ENCODE measurements at regions not wholly inside any gene's neighbourhood (a gene's known extent, or its start where the extent isn't known, plus 50 kb on each side); places are given as distances from the start of the nearest gene placed in this dataset.

DNA sequence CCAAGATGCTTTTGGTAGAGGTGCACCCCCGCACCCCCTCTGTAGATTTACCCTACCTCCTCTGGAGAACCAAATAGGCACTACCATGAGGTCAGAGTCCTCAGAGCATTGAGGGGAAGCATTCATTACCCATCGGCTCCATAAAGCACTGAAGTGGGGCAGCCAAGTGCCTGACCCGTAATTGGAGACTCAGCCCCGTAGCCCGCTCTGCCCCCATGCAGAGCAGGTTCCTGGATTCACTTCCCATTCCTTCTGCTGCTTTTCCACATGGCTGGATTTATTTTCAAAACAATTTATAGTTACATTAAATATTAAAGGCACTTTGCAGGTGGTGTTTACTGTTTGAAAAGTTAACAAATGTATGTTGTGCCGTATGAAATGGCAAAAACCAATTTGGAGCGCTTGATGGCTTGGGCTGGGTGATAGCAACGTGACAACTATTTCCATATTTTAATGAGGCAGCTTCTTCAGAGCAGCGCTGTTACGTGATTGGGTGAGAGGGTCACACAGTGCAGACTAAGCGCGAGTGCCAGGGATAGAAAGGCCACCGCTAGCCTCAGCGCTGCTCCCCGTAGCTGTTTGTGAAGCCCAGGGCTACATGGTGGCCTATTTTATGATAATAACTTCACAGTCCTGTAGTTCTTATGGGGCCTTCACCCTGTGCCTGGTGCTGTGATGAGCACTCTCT, 373.8 kb upstream of the PROK2 start:
- DNase-seq: no peak

DNA sequence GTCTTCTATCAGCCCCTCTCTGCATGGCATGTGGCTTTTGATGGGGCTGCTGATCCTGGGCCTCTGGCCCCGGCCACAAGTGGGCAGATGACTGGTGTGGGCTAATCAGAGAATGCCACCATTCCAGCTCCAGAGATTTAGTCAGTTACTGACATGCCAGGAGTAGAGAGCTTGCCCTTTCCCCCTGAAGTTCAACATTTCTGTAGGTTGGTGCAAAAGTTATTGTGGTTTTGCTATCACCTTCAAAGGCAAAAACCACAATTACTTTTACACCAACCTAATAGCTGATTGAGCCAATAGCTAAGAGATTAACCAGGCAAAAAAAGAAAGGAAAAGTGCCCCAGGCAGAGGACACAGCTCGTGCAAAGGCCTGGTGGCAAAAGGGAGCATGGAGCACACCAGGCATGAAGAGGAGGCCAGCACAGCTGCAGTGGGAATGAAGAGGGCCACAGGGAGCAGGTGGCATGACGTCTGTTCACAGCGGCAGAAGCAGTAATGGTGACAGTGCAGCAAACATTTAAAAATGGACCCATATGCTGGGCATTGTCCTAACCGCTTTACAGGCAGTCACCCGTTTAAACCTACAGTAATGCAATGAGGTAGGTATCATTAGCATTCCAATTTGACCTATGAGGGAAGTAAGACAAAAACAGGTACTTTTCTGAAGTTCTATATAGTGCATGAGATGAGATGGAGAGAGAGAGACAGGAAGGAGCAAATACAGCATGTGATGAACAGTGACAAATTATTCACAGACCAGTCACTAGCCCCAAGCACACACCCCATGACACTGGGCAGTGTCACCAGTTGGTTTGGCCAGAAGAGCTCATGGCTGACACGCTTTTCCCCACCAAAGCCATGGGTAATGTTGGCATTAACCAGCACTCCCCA, 373.0 kb upstream of the PROK2 start:
- DNase-seq: no peak

DNA sequence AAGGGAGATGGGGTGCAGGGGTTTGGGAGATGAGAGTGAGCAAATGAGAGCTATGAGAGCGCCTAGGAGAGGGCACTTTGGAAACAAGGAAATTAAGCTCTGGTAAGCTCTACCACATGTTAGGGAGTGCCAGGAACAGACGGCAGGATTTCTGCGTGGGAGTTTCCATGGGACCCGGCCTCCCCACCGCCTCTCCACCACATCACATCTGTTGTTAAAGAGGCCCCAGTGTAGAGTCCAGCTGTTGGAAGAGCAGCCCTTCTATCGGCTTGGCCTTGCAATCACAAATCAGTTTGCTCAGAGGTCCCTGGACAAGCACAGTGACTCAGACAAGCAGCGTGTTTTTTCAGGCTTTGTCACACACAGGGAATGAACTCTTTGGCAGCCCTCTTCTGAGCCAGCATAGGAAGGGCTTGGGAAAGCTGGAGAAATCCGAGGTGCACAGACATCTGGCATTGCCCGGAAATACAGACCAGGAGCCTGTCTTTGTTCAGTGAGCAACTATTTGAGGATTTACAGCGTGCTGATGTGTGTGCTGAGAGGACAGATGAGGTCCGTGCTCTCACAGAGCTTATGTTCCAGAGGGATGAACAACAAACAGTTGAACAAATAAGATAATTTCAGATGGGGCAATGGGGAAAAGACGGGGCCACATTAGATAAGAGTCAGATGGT, 370.6 kb upstream of the PROK2 start:
- DNase-seq: peak; percentile 69

- no peak for DNase-seq
Observed at GRCh38 chr3:72154391-72155335, 369.7 kb upstream of the PROK2 start.

GRCh38 chr3:72153477-72154314, 368.7 kb upstream of the PROK2 start:
- DNase-seq: no peak

- peak; percentile 87 for DNase-seq
Observed at GRCh38 chr3:72152551-72153476, 367.9 kb upstream of the PROK2 start.

- DNase-seq: no peak
Observed at GRCh38 chr3:72151465-72152238, 366.7 kb upstream of the PROK2 start.

DNA sequence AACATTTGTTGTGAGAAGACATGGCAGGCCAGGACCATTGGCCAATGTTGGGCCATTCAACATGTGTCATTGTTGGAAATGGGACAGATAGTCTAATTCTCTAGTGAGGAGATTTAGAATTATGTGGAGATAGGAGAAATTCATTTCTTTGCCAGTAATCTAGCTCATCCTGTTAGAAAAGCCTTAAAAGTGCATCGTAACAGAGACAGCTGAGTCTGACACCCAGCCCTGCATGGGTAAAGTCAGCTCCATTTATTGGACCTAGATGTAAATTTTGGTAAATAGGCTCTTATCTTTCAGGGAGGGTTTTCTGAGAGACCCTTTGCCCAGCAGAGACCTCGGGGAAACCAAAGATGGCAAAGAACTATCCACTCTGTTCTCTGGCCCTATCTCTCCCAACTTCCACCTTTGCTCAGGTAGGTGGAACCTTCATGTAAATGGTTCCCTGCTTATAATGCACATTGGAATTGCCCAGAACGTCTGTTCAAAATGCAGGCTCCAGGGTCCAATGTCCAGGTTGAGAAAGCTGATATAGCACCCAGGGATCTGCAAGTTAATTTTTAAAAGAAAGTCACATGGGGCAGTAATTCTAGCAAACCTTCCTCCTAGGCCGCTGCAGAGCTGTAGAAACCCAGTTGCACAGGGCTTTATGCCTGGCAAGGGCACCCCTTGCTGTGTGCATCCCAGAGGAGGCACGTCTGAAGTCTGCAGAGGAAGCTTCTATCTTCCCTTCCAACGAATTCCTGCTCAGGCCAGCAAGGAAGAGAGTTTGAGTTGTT, 365.9 kb upstream of the PROK2 start:
- DNase-seq: no peak

DNA sequence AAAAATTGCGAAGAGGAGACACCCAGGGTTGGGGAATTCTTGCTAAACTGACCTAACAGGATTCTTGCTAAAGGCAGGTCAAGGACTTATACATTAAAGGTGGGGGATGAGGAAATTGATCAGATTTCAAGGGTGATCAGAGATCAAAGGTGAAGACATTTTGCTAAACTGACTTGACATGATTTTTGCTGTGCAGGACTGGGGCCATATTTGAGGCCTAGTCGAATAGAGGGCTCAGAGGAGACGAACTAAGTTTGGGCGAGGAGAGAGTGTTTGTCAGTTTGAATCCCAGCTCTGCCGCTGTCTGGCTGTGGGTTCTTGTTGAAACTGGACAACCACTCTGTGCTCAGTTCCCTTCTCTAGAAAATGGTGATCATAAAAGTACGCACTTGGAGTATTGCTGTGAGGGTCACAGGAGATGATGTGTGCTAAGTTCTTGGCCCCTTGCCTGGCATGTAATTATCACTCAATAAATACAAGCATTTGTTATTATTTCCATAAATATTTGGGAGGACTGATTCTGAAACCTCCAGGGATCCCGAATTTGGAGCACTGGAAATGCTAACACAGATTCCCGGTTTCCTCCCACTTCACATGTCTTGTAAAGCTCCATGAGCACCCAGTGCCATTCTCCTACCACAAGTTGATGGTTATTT, 364.8 kb upstream of the PROK2 start:
- DNase-seq: no peak

DNA sequence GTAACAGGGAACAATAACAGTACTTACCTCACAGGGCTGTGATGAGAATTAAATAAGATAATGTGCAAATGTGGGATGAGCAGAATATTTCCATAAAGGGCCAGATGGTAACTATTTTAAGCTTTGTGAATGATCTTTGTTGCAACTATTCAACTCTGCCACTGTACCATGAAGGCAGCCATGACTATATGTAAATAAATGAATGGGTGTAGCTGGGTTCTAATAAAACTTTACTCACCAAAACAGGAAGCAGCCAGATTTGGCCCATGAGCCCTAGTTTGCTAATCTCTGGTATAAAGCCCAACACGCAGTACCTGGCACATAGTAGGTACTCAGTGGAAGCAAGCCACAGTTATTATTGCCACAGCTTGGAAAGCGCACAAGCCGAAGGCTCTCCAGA, 362.7 kb upstream of the PROK2 start:
- DNase-seq: no peak

DNA sequence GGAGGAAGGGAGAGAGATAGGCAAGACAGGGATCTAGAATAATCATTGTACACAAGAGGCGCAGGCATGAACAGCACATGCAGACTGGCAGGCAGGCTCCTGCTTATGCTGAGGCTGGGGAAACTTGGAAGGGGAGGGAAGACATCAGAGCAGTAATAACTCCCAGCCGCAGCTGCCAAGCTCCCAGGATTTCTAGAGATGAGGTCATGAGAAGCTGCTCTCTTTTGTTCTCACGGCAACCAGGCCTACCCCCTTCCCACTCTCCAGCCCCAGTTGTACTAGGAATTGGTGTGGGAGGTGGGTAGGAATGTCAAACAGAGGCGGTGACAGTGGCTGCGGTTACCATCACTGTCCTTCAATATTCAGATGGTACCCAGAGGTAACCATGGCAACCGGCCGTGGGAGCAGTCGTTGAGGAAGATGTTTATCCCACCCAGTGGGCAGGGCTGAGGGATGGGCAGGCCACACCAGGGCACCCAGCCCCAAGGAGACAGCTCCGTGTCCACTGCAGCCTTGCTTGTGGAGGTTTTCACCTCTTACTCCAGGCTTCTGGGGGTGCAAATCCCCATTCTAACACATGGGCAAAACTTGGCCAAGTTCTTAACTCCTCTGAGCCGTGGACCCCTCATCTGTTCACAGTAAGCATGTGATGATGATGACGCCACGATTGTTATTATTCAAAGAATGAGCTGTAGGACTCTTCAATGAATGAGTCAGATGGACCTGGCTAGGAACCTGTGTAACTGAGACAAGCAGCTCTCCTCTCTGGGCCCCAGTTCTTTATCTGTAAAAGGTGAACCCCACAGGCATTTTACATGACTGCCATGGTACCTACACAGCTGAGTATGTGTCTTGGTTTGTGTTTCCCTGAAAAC, 360.8 kb upstream of the PROK2 start:
- DNase-seq: peak; percentile 64

GRCh38 chr3:72144773-72145505, 360.0 kb upstream of the PROK2 start:
- no peak for DNase-seq

GRCh38 chr3:72143966-72144717, 359.2 kb upstream of the PROK2 start:
- no peak for DNase-seq

GRCh38 chr3:72143322-72143721, 358.4 kb upstream of the PROK2 start:
- DNase-seq: no peak

DNA sequence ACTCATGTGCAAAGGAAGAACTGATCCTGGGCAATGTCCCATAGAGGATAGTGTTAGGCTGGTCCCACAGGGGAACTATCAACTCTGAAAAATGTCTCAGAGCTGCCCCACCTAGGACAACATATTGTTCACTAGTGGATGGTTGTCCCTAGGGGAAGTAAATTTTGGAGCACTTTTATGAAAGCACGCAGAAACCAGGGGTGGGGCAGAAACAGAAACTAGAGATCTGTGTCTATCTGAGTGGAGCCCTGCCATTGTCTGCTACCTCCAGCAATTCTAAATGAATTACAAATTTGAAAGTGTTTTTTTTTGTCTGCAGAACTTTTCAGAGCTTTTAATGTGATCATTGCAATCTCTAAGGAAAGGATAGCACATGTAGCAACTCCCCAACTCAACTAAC, 357.1 kb upstream of the PROK2 start:
- DNase-seq: no peak

Measured in muscle of arm (tissue), 1 donor.